Activated CD8-positive, alpha-beta memory T cell treated with anti-CD3 and anti-CD28 coated beads, Interleukin-2, amount 50 U/mL, for 24 hours (primary cell): ENCODE measurements at regions not wholly inside any gene's neighbourhood (a gene's known extent, or its start where the extent isn't known, plus 50 kb on each side); places are given as distances from the start of the nearest gene placed in this dataset.

ENCODE experiments used
- DNase-seq: peaks from one replicate; pipeline ENCODE4 v3.0.0-alpha.2; 2020; ENCODE audit errors: extremely low read depth

DNA sequence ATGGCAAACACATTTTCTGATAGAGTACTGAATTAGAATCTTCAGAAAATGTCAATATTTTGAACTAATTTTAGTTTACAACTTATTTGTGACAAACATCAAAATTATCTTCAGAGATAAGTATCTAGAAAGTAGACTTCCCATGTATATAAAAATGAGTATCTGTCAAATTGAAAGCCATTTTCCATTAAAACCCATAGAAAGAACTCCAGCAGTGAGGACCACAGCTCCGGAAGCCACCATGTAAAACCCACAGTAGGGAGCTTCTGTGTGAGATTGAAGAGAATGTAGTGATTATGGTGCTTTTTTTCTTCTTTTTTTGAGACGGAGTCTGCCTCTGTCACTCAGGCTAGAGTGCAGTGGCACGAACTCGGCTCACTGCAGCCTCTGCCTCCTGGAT, 687.0 kb downstream of the TYW1 start:
- no peak for DNase-seq

- no peak for DNase-seq
These were observed 694.1 kb downstream of the TYW1 start for GRCh38 chr7:67690700-67691099.

DNA sequence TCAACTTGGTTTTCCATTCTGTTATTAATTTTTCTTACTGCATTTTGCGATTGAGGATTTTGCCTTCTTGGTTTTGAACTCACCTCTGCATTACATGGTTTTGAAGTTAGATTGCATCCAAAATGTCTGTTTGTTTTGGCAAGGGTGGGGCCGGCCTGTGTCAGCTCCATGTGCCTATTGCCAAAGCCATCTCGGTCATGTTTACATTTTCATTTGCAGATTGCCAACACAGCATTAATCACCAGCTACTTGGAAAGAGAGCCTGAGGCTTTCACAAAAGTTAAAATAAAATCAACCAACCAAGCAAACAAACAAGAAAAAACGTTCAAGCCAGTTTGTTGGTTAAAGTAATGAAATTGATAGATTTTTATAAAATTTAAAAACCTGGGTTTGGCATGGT, 695.8 kb downstream of the TYW1 start:
- no peak for DNase-seq

GRCh38 chr7:67696124-67696523, 699.5 kb downstream of the TYW1 start:
- DNase-seq, result no peak

- no peak for DNase-seq
These were observed 700.2 kb downstream of the TYW1 start for GRCh38 chr7:67696878-67697277.

DNA sequence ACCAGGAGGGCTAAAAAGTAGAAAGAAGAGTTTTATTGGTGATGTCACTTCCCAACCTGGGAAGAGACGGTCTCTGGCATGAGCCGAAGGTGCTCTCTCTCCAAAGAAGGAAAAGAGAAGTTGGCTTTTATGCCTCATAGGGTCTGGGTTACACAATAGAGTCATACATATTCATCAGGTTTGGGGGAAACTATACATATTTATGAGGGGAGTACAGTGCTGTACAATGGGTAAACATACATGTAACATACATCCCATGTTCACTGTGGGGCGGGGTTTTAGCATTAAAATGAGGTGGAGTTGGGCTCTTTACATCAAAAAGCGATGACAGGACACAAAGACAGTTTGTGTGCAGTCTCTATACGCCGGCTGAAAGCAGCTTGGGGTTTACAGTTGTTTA, 701.7 kb downstream of the TYW1 start:
- no peak for DNase-seq

GRCh38 chr7:67705850-67706249, 709.2 kb downstream of the TYW1 start:
- DNase-seq, result no peak

DNA sequence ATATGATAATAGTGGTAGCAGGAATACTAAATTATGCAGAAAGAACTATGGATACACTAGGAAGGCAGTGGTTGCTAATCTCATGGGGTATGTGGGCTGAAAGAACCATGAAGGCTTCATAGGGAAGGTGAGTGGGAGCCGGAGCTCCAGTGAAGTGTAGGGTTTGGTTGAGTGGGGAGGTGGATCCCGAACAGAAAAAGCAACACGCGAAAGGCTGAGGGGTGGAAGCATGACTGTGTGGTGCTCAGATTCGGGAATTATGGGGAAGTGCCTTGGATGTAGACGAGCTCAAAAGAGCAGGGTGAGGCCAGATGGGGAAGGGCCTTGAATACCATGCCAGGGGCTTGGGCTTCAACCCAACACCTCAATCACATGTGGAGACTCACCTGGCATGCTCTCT, 715.1 kb downstream of the TYW1 start:
- DNase-seq, result no peak

DNA sequence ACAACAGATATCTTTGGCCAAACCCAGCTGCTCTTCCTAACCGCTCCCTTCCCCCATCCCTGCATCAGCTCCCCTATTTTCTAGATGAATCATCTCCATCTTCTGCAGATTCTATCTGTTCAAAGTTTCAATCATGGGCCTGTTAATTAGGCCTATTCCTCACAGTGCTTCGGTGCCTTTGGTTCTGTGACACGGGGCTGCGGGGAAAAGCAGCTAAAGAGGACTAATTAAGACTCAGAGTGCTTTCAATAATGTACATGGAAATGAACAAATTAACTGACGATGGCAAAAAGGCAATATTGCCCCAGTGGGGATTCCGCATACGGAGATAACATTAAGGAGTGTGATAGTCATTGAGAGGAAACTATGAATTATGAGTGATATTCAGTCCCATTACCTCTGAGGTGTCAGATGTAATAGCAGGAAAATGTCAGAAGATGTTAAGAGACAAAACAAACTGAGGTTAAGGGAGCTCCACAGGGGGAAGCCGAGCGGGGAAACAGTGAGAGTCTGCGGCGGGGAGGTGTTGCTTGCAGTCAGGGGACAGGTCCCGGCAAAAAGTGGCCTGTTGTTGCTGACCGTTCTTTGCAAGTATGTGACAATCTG, 716.9 kb downstream of the TYW1 start:
- DNase-seq, result no peak

DNA sequence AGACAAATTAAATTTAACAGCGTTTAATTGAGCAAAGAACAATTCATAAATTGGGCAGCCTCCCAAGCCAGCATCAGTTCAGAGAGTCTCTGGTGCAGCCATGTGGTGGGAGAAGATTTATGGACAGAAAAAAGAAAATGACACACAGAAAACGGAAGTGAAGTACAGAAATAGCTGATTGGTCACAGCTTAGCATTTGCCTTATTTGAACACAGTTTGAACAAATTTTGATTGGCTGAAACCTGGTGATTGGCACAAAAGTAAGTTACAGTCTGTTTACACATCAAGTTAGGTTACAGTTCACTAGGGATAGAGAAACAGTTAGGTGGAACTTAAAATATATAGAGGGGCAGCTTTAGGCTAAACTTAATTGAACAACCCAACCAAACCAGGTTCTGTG, 720.1 kb downstream of the TYW1 start:
- DNase-seq, result no peak

GRCh38 chr7:67723591-67723990, 727.0 kb downstream of the TYW1 start:
- no peak for DNase-seq

DNA sequence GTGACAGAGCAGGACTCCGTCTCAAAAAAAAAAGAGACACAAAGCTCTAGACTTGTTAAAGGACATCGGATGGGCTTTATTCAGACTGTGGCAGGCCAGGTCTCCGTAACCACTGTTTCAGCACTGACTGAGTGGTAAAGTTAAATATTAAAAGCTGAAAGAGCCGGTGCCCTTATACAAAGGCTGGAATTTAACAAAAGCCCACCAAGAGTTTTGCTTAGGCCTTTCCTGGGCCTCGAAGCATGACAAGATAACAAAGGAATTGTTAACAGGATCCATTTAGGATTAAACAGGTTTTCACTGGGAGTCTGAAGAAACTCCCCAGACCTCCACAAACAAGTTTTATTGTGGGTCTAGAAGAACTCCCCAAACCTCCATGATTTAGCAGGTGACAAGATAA, 727.8 kb downstream of the TYW1 start:
- DNase-seq, result no peak

- DNase-seq, result no peak
These were observed 728.3 kb downstream of the TYW1 start for GRCh38 chr7:67724955-67725354.

DNA sequence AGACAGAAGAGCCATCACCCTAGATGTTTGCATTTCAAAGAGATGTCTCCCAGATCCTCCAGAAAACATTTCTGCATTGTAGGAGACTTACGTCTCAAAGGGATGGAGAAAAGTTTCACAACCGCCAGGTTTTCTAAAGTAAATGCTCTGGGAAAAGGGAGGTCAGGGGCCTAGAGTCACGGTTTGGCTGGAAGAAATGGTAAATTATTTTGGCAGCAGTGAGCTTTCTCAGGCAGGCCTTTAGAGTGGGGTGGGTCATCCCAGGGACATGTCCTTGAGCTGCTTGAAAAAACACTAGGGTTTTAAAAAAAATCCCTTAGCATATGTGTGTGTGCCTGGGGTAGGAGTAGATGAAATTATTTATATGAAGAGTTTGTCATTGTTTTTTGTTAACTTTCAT, 728.8 kb downstream of the TYW1 start:
- no peak for DNase-seq

- no peak for DNase-seq
These were observed 733.1 kb downstream of the TYW1 start for GRCh38 chr7:67729771-67730170.

GRCh38 chr7:67731704-67732103, 735.1 kb downstream of the TYW1 start:
- no peak for DNase-seq

- no peak for DNase-seq
These were observed 736.3 kb downstream of the TYW1 start for GRCh38 chr7:67732898-67733297.

DNA sequence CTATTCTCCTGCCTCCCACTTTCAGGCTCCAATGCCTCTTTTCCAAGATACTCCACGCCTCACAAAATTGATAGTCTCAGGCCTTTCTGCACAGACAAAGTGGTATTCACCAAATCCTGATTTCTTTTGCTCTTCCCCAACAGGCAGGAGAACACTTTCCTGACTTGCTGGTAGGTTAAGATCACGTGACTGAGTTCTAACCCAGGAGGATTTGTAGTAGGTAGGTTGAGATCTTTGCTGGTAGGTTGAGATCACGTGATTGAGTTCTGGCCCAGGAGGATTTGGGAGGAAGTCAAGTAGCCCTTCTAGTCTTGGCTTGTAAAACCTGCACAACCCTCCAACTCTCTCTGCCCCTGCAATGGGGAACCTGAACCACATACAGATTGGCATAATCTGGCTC, 741.5 kb downstream of the TYW1 start:
- DNase-seq, result no peak

- no peak for DNase-seq
These were observed 742.3 kb downstream of the TYW1 start for GRCh38 chr7:67738958-67739357.

GRCh38 chr7:67743501-67743900, 746.9 kb downstream of the TYW1 start:
- DNase-seq, result no peak

GRCh38 chr7:67752227-67752626, 755.6 kb downstream of the TYW1 start:
- no peak for DNase-seq

DNA sequence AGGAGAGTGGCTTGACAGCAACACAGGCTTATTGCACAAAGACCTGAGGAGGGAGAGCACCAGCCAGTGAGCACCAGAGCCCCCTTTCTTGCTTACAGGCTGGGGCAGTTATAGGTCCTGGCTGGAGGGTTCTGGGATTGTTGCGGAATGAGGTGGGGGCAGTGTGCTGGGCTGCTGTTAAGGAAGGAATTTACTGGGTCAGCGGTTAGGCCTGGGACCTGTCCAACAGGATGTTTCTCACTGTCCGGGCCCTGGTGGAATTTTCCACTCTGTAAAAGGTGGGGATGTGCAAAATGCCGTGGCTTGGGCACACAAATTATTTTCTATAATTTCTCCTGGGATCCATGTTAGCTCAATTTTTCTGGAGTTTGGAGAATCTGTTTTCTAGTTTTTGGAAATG, 757.3 kb downstream of the TYW1 start:
- no peak for DNase-seq

DNA sequence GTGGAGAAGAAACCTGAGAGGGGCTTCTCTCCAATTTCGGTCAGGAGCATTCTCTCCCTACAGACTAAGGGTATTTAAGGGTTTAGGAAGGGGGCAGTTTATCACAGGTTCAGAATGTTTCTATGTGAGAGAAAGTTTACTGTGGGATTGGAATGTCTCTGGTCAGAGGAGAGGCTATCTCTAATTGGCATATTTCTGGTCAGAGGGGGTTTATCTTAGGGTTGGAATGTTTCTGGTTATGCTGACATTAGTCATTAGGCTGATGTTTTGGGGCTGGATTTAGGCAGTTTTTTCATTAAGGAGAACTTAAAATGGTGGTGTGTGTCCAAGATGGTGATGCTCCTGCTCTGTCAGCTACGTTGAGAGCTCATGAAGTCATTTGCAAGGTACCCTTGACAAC, 758.0 kb downstream of the TYW1 start:
- no peak for DNase-seq

DNA sequence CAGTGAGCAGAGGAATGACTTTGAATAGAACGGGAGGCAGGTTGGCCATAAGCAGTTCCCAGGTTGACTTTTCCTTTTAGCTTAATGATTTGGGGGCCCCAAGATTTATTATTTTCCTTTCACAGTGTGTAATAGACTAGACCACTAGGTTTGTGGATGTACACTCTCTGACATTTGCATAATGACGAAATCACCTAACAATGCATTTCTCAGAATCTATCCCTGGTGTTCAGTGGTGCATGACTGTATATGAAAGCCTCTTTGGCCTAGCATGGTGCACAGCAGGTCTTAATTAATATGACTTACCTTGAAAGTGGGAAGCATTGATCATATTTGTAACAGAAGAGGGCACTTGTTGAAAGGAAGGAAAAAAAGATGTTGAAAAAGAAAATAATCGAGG, 761.9 kb downstream of the TYW1 start:
- DNase-seq, result no peak

DNA sequence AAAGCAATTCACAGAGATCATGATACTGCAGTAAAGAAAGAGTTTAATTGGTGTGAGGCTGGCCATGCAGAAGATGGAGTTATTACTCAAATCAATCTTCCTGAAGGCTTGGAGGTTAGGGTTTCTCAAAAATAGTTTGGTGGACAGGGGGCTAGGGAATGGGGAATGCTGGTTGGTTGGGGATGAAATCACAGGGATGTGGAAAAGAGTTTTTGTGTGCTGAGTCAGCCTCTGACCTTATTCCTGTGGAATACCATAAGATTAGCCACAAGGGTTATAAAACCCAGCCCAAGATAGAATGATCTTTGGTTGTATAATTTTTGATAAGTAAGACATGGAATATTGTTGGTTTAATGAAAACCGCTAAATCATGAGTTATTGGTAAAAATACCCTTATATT, 764.3 kb downstream of the TYW1 start:
- no peak for DNase-seq
